Kidney epithelial cell (primary cell): ENCODE measurements at regions not wholly inside any gene's neighbourhood (a gene's known extent, or its start where the extent isn't known, plus 50 kb on each side); places are given as distances from the start of the nearest gene placed in this dataset.
A peak's percentile ranks its signal among the peaks of the same experiment; 100 is the strongest.

Experiments
- DNase-seq: peaks from one replicate; pipeline ENCODE4 v3.0.0-alpha.2; 2010; ENCODE audit warnings: low read depth
- H3K27me3 ChIP-seq: 2 replicates; pipeline ENCODE4 v1.6.0; 2011; ENCODE audit warnings: low read length; ENCODE audit not compliant: control insufficient read depth, insufficient read depth
- H3K36me3 ChIP-seq: 2 replicates; pipeline ENCODE4 v1.5.1; 2011; ENCODE audit warnings: low read length; ENCODE audit not compliant: control insufficient read depth, insufficient read depth
- H3K4me3 ChIP-seq: 2 replicates; pipeline ENCODE4 v1.5.1; 2011; ENCODE audit warnings: low read depth, mild to moderate bottlenecking, control low read depth, low read length
- TF ChIP-seq, protein P1 (sequence below): IDR thresholded peaks from 2 replicates; pipeline ENCODE4 v1.5.1; 2011; ENCODE audit warnings: mild to moderate bottlenecking, moderate library complexity, low read length, control low read depth, inconsistent platforms; ENCODE audit not compliant: insufficient read depth, poor library complexity, severe bottlenecking

DNA sequence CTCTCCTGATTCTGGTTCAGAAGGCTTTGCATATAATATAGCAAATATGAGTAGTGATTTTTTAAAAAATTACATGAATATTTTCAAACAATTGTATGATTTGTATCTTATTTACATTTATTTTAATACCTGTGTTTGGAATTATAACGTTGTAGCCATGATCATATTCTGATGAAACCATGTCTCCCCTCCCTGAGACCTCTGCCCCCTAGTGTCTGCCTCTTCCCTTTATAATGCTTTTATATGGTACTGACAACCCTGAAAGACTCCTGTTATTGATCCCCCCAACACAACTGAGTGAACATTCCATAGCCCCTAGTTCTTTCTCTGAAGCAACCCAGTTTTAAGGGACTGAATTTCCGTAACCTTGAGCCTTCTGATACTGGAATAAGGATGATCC lies 187.4 kb downstream of the SOX3 start:
- TF ChIP-seq, protein P1, sequence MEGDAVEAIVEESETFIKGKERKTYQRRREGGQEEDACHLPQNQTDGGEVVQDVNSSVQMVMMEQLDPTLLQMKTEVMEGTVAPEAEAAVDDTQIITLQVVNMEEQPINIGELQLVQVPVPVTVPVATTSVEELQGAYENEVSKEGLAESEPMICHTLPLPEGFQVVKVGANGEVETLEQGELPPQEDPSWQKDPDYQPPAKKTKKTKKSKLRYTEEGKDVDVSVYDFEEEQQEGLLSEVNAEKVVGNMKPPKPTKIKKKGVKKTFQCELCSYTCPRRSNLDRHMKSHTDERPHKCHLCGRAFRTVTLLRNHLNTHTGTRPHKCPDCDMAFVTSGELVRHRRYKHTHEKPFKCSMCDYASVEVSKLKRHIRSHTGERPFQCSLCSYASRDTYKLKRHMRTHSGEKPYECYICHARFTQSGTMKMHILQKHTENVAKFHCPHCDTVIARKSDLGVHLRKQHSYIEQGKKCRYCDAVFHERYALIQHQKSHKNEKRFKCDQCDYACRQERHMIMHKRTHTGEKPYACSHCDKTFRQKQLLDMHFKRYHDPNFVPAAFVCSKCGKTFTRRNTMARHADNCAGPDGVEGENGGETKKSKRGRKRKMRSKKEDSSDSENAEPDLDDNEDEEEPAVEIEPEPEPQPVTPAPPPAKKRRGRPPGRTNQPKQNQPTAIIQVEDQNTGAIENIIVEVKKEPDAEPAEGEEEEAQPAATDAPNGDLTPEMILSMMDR = no peak
- no peaks in the 10 kb centered on the region for H3K27me3 ChIP-seq
- H3K4me3 ChIP-seq = no peak overlapping the region
- no peak for DNase-seq
- H3K36me3 ChIP-seq = no peaks in the 10 kb centered on the region

DNA sequence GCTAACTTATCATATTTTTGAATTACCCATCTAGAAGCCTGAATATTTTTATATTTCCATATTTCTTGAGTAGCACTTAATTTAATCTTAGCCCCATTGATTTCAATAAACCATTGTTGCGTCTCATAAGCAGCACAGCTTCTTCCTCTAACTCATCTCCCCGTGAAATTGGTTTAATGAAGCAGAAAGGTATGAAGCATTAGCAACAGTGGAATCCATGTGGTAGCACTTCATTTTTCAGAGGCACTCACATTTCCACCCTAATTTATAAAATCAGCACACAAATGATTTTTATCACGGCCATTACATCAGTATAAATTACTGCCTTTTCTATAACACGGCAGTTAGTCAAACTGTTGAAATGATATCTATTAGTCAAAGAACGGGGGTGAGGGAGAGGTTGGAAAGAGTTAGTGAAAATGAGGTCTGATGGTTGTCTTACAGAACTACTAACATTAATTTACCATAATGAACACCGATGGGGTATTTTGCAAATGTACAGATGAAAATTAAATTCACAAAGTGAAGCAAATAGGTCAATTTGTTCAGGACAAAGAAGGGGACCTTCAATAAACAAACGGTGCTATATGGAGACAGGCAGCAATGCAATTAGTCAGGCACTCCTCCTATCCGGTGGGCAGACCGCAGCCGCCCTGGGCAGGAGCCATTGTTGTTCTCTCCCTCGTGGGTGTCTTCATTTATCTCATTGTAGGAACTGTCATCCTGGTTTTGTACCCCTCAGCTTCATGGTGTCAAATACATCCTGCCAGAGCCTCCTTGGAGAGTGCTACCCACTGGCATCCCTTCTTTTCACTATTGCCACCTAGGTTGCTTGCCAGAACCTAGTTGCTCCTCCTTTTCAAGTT lies 205.7 kb downstream of the SOX3 start:
- TF ChIP-seq, protein P1 = no peak
- DNase-seq = no peak
- Histone ChIP-seq H3K27me3 (no peaks in the 10 kb centered on the region), H3K36me3 (no peaks in the 10 kb centered on the region), H3K4me3 (no peak overlapping the region)

DNA sequence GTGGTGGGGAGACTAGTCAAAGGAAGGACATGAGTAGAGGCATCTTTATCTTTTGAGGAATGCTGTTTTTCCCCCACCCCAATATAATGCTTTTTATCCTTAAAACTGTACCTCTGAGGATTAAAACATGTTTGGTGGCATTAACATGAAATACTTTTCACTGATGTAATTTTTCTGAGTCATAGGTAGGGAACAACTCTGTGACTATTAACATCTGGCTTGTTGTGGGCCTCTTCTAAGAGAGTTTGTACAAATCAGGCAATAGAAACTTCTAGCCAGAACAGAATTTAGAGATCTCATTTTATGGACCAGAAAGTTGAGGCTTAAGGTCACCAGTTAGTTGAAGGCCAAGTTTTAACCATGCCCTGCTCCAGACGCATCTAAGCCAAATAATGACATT lies 207.6 kb downstream of the SOX3 start:
- H3K36me3 ChIP-seq = no peaks in the 10 kb centered on the region

DNA sequence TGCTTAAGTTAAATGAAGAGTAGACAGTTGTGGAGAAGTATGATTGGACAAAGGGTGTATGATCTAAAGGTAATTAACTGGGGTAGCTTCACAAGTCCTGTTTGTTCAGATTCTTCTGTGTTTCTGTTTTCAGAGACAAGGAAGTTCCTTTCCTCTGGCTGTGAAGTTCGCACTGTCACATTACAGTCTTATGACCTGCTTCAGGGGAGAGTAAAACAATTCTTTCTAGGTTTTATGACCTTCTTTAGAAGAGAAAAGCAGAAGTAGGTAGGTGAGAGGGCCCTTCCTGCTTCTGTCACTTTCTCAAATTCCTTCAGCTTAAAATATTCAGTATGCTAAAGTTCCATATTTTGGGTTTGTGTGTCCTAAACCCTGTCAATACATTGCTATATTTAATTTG lies 211.9 kb downstream of the SOX3 start:
- no peak for DNase-seq
- Histone ChIP-seq H3K27me3 (no peaks in the 10 kb centered on the region), H3K4me3 (no peak overlapping the region), H3K36me3 (no peaks in the 10 kb centered on the region)
- TF ChIP-seq, protein P1 = no peak

More for the DNA sequence above, 207.6 kb downstream of the SOX3 start:
- Histone ChIP-seq H3K27me3 (no peaks in the 10 kb centered on the region), H3K4me3 (no peak overlapping the region)
- DNase-seq = no peak
- TF ChIP-seq, protein P1 = no peak

DNA sequence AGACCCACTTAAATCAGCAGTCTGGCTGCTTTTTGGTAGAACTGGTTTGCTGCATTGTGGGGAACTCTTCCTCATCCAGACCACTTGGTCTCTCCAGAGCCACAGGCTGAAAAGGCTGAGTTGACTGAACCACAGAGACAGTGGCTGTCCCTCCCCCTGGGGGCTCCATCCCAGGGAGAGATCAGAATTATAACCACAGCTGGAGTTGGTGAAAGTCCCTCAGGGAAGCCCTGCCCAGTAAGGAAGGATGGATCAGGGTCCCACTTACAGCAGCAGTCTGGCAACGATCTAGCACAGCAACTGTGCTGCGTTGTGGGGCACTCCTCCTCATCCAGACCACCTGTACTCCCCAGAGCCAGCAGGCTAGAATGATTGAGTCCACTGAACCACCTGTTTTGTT lies 212.7 kb downstream of the SOX3 start:
- TF ChIP-seq, protein P1 = no peak
- H3K4me3 ChIP-seq = no peak overlapping the region
- DNase-seq = no peak
- H3K36me3 ChIP-seq = no peaks in the 10 kb centered on the region
- H3K27me3 ChIP-seq = no peaks in the 10 kb centered on the region

DNA sequence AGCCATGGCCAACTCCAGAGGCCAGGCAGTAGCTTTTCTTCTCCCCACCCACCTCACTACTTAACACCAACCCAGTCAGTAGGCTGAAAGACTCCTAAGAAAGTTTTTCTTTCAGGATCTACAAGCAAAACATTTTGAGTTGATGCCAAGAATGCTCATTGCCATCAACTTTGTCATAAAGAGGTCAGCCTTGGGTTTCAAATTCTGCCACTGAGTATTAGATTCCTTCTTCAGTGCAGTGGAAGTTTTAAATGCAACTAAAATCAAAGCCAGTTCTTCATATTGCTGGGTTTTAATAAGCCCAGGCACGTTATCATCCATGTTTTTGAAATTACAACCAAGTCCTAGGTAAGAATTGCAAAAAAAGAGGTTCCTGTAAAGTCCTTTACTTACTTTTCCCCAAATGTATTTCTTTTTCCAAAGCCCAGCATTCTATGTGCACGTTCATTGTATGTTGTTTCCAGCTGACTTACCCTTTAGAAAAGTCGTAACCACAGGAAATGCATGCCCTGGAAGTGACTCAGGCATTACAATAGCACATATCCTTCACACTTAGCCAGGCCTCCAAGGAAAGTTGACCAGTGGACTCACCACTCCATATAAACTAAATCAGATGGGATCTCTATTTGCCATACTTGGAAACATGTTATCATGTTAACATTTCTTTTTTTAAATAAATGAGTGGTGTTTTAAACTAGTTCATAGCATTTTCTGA lies 229.9 kb downstream of the SOX3 start:
- TF ChIP-seq, protein P1 = no peak
- DNase-seq = peak; percentile 41
- H3K4me3 ChIP-seq = no peak overlapping the region
- H3K27me3 ChIP-seq = no peaks in the 10 kb centered on the region
- H3K36me3 ChIP-seq = no peaks in the 10 kb centered on the region
